Panc1 (cell line): ENCODE measurements at regions not wholly inside any gene's neighbourhood (a gene's known extent, or its start where the extent isn't known, plus 50 kb on each side); places are given as distances from the start of the nearest gene placed in this dataset.

Source experiments
- ATAC-seq: fragments of 200-7000 bp; cut with Tn5 transposase; 2 replicates; pipeline ENCODE4 v1.9.1; 2020; ENCODE audit warnings: mild to moderate bottlenecking, moderate library complexity
- BruUV-seq: library from RNA; stranded (reverse); fragments of 400-500 nt; replicated peaks from 2 replicates; lab custom pipeline; 2021; lab: Mats Ljungman, UMichigan
- CTCF ChIA-PET: fragments of 300-600 bp; sonication (Branson Sonifier 250); formaldehyde crosslinking; loops from one replicate; lab custom pipeline; 2022; ENCODE audit warnings: antibody characterized with exemption; lab: Charles Lee
- POLR2A ChIA-PET: fragments of 300-600 bp; sonication (Branson Sonifier 250); formaldehyde crosslinking; loops from one replicate; lab custom pipeline; 2022; ENCODE audit warnings: antibody characterized with exemption; lab: Charles Lee
- DNase-seq: peaks from one replicate; pipeline ENCODE4 v3.0.0-alpha.2; 2010; ENCODE audit warnings: low read depth, low spot score
- H3K27ac ChIP-seq: 2 replicates; pipeline ENCODE4 v1.5.1; 2011; ENCODE audit warnings: mild to moderate bottlenecking, low read length, inconsistent platforms
- H3K27me3 ChIP-seq: fragments of 200-500 bp; sonication (Bioruptor generic); 2 replicates; pipeline ENCODE4 v1.6.0; 2014; ENCODE audit warnings: low read length, inconsistent platforms; ENCODE audit not compliant: control insufficient read depth, insufficient read depth
- H3K36me3 ChIP-seq: fragments of 200-500 bp; sonication (Bioruptor generic); 2 replicates; pipeline ENCODE4 v1.5.1; 2014; ENCODE audit warnings: inconsistent platforms, mild to moderate bottlenecking, low read length, moderate library complexity; ENCODE audit not compliant: control insufficient read depth, insufficient read depth
- H3K4me1 ChIP-seq: 2 replicates; pipeline ENCODE4 v1.5.1; 2011; ENCODE audit warnings: inconsistent platforms, mild to moderate bottlenecking, low read length, moderate library complexity; ENCODE audit not compliant: control insufficient read depth, insufficient read depth
- H3K4me3 ChIP-seq, 2 experiments: 2 replicates each; pipeline ENCODE4 v1.5.1; 2011 to 2012; ENCODE audit warnings: low read depth in 2 of 2, low read length in 2 of 2, mild to moderate bottlenecking in 2 of 2, inconsistent platforms in 1 of 2, moderate library complexity in 1 of 2
- H3K9me3 ChIP-seq: fragments of 200-500 bp; sonication (Bioruptor generic); 2 replicates; pipeline ENCODE4 v1.5.1; 2014; ENCODE audit warnings: low read depth, mild to moderate bottlenecking, inconsistent platforms, low read length, moderate library complexity; ENCODE audit not compliant: control insufficient read depth, insufficient read depth
- POLR2AphosphoS5 ChIP-seq: IDR thresholded peaks from 2 replicates; pipeline ENCODE4 v1.6.1; 2012; ENCODE audit warnings: mild to moderate bottlenecking, low read depth, low read length, moderate library complexity
- SIN3A ChIP-seq: IDR thresholded peaks from 2 replicates; pipeline ENCODE4 v1.6.1; 2012; ENCODE audit warnings: low read depth, mild to moderate bottlenecking, low read length, moderate library complexity, borderline replicate concordance; ENCODE audit not compliant: insufficient read depth
- TCF7L2 ChIP-seq: IDR thresholded peaks from 2 replicates; pipeline ENCODE4 v1.6.1; 2011; ENCODE audit warnings: mild to moderate bottlenecking, low read depth, low read length, inconsistent platforms
- in situ Hi-C: cut with HindIII; loops from 2 replicates; pipeline ENCODE4 v1.10.0; 2016; ENCODE audit warnings: low sequenced_read_pairs, low pct_unique_long_range_greater_than_20kb
- intact Hi-C: fragments of 100-400 bp; cut with micrococcal nuclease; formaldehyde crosslinking; loops from one replicate; pipeline ENCODE4 v1.10.0; 2022; ENCODE audit not compliant: unreplicated experiment
- TF ChIP-seq, protein P1 (sequence below), 2 experiments: IDR thresholded peaks; 2 replicates each; pipeline ENCODE4 v1.6.1; 2011 to 2012; ENCODE audit warnings: low read depth in 2 of 2, control low read depth in 1 of 2, low read length in 1 of 2, mild to moderate bottlenecking in 1 of 2, moderate library complexity in 1 of 2; ENCODE audit not compliant: insufficient read depth in 1 of 2
- TF ChIP-seq, protein P2 (sequence below): fragments of 450-650 bp; IDR thresholded peaks from 2 replicates; pipeline ENCODE4 v1.5.1; 2017; ENCODE audit warnings: mild to moderate bottlenecking

DNA sequence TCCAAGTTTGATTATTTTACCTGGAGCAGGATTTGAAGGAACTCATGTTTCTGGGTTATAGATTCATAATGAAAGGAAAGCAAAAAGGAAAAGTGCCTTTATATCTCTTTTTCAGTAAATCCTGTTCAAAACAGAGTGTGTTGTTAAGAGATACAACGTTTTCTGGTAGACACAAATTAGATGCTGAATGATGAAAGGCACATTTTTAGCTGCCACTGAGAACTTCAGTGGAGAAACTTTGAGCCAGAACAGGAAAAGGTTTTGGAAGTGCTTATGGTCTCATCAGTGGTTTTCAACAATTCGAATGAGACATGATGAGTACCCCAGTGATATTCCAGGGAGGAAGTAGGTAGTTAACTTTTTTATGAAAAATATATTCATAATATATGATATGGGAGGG is 338.0 kb upstream of the C1orf87 start:
- intact Hi-C loops: no loop called here
- H3K27me3 ChIP-seq: no peaks in the 10 kb centered on the region

DNA sequence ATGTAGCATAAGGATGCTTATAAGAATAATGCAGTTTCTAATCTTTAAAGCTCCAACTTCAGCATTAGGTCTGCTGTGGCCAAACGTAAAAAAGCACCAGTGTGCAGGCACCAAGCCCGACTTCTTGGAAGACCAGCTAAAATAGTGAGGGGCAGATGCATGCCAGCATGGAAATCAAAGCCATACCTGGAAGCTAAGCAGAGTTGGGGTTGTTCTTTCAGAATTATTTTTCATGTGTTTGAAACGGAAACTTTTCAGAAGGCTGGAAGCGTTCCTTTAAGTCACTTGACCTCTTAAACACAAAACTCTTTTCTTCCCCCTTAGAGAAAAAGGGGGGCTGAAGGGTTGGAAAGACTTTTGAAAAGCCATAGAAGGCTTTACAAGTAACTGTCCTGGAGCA is 329.2 kb upstream of the C1orf87 start:
- DNase-seq (no peak), ATAC-seq (no peak)
- TF ChIP-seq TCF7L2 (no peak), POLR2AphosphoS5 (no peak), SIN3A (no peak)
- TF ChIP-seq, protein P1, sequence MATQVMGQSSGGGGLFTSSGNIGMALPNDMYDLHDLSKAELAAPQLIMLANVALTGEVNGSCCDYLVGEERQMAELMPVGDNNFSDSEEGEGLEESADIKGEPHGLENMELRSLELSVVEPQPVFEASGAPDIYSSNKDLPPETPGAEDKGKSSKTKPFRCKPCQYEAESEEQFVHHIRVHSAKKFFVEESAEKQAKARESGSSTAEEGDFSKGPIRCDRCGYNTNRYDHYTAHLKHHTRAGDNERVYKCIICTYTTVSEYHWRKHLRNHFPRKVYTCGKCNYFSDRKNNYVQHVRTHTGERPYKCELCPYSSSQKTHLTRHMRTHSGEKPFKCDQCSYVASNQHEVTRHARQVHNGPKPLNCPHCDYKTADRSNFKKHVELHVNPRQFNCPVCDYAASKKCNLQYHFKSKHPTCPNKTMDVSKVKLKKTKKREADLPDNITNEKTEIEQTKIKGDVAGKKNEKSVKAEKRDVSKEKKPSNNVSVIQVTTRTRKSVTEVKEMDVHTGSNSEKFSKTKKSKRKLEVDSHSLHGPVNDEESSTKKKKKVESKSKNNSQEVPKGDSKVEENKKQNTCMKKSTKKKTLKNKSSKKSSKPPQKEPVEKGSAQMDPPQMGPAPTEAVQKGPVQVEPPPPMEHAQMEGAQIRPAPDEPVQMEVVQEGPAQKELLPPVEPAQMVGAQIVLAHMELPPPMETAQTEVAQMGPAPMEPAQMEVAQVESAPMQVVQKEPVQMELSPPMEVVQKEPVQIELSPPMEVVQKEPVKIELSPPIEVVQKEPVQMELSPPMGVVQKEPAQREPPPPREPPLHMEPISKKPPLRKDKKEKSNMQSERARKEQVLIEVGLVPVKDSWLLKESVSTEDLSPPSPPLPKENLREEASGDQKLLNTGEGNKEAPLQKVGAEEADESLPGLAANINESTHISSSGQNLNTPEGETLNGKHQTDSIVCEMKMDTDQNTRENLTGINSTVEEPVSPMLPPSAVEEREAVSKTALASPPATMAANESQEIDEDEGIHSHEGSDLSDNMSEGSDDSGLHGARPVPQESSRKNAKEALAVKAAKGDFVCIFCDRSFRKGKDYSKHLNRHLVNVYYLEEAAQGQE (IDR thresholded peaks at IDR 0.05; ENCODE audit: insufficient read depth in 1 of 2, low read depth in 2 of 2, low read length in 1 of 2): no peak
- TF ChIP-seq, protein P2, sequence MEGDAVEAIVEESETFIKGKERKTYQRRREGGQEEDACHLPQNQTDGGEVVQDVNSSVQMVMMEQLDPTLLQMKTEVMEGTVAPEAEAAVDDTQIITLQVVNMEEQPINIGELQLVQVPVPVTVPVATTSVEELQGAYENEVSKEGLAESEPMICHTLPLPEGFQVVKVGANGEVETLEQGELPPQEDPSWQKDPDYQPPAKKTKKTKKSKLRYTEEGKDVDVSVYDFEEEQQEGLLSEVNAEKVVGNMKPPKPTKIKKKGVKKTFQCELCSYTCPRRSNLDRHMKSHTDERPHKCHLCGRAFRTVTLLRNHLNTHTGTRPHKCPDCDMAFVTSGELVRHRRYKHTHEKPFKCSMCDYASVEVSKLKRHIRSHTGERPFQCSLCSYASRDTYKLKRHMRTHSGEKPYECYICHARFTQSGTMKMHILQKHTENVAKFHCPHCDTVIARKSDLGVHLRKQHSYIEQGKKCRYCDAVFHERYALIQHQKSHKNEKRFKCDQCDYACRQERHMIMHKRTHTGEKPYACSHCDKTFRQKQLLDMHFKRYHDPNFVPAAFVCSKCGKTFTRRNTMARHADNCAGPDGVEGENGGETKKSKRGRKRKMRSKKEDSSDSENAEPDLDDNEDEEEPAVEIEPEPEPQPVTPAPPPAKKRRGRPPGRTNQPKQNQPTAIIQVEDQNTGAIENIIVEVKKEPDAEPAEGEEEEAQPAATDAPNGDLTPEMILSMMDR: no peak
- no TSS peak for BruUV-seq
- Histone ChIP-seq H3K4me3 (no peak overlapping the region), H3K4me1 (no peaks in the 10 kb centered on the region), H3K9me3 (no peaks in the 10 kb centered on the region), H3K36me3 (no peaks in the 10 kb centered on the region), H3K27me3 (no peaks in the 10 kb centered on the region), H3K27ac (no peak overlapping the region)
- ChIA-PET POLR2A (no interaction called here), CTCF (no interaction called here)
- in situ Hi-C loops: no loop called here
- intact Hi-C loops: no loop called here

More for the DNA sequence above, 338.0 kb upstream of the C1orf87 start:
- no peak for DNase-seq
- CTCF ChIA-PET: interaction anchor here (0.6 kb wide), 1 partner anchor 9 kb away, joined by 4 read pairs; no protein-coding TSS in a partner anchor
- H3K4me1 ChIP-seq: no peaks in the 10 kb centered on the region
- no peaks in the 10 kb centered on the region for H3K9me3 ChIP-seq
- no peak overlapping the region for H3K27ac ChIP-seq
- no peaks in the 10 kb centered on the region for H3K36me3 ChIP-seq
- POLR2A ChIA-PET: no interaction called here
- TF ChIP-seq TCF7L2: no peak
- TF ChIP-seq, protein P1 (IDR thresholded peaks at IDR 0.05; ENCODE audit: insufficient read depth in 1 of 2, low read depth in 2 of 2, low read length in 1 of 2): no peak
- TF ChIP-seq SIN3A: no peak
- TF ChIP-seq, protein P2: no peak
- TF ChIP-seq POLR2AphosphoS5: no peak
- in situ Hi-C loops: no loop called here
- ATAC-seq: no peak
- no peak overlapping the region for H3K4me3 ChIP-seq
- BruUV-seq: no TSS peak
